RWPE1 (cell line): ENCODE measurements at regions not wholly inside any gene's neighbourhood (a gene's known extent, or its start where the extent isn't known, plus 50 kb on each side); places are given as distances from the start of the nearest gene placed in this dataset.

Experiments
- CTCF ChIA-PET: fragments of 350-600 bp; sonication (Branson Sonifier 250); formaldehyde crosslinking; extraction: SDS; loops from one replicate; lab custom pipeline; 2021; lab: Yijun Ruan, JAX
- POLR2A ChIA-PET: fragments of 400-600 bp; formaldehyde crosslinking; extraction: SDS; loops from one replicate; lab custom pipeline; 2020; ENCODE audit warnings: antibody characterized with exemption; ENCODE audit not compliant: low non-redundant PET; lab: Yijun Ruan, JAX
- DNase-seq: peaks from one replicate; pipeline ENCODE4 v3.0.0; 2012; ENCODE audit warnings: low spot score
- H3K27ac ChIP-seq: fragments of 450-650 bp; 2 replicates; pipeline ENCODE4 v1.5.1; 2017
- CTCF ChIP-seq: fragments of 450-650 bp; conservative IDR thresholded peaks from 2 replicates; pipeline ENCODE4 v1.5.1; 2017; ENCODE audit warnings: low read depth, mild to moderate bottlenecking

GRCh38 chr2:67218056-67218455 is 179.1 kb upstream of the ETAA1 start:
- H3K27ac ChIP-seq: no peak overlapping the region
- ChIA-PET CTCF (interaction anchor here (0.6 to 0.7 kb wide), 2 partner anchors 363 to 1953 kb away, joined by 3 read pairs; no protein-coding TSS in a partner anchor), POLR2A (no interaction called here)
- TF ChIP-seq CTCF: no peak
- no peak for DNase-seq

- CTCF ChIA-PET: interaction anchor here (0.6 kb wide), 1 partner anchor 672 kb away, joined by 3 read pairs; no protein-coding TSS in a partner anchor
- POLR2A ChIA-PET: no interaction called here
- no peak for DNase-seq
- no peak for TF ChIP-seq CTCF
- no peak overlapping the region for H3K27ac ChIP-seq
Measured at GRCh38 chr2:67219651-67220050, 177.5 kb upstream of the ETAA1 start.

- DNase-seq: no peak
- no peak for TF ChIP-seq CTCF
- POLR2A ChIA-PET: no interaction called here
- H3K27ac ChIP-seq: no peak overlapping the region
- CTCF ChIA-PET: no interaction called here
Measured at GRCh38 chr2:67221266-67221665, 175.9 kb upstream of the ETAA1 start.

GRCh38 chr2:67225287-67225973 is 171.7 kb upstream of the ETAA1 start:
- DNase-seq: no peak
- POLR2A ChIA-PET: no interaction called here
- H3K27ac ChIP-seq: no peak overlapping the region
- CTCF ChIA-PET: interaction anchor here (0.7 kb wide), 1 partner anchor 179 kb away, joined by 4 read pairs; no protein-coding TSS in a partner anchor
- TF ChIP-seq CTCF: no peak

GRCh38 chr2:67229706-67230105 is 167.4 kb upstream of the ETAA1 start:
- no peak overlapping the region for H3K27ac ChIP-seq
- POLR2A ChIA-PET: no interaction called here
- DNase-seq: no peak
- TF ChIP-seq CTCF: no peak
- CTCF ChIA-PET: no interaction called here

GRCh38 chr2:67232936-67233335 is 164.2 kb upstream of the ETAA1 start:
- CTCF ChIA-PET: interaction anchor here (0.6 kb wide), 1 partner anchor 799 kb away, joined by 3 read pairs; no protein-coding TSS in a partner anchor
- TF ChIP-seq CTCF: no peak
- H3K27ac ChIP-seq: no peak overlapping the region
- POLR2A ChIA-PET: no interaction called here
- DNase-seq: no peak
